ENCODE measurements at regions not wholly inside any gene's neighbourhood (a gene's known extent, or its start where the extent isn't known, plus 50 kb on each side); places are given as distances from the start of the nearest gene placed in this dataset.

GRCh38 chr14:89473569-89473968 lies 56.5 kb upstream of the FOXN3 start:
- CTCF ChIA-PET, result no interaction called here
- H3K4me1 Mint-ChIP-seq, result peaks cover 17% of the 10 kb centered on the region
- 95% methylated on average over 2 of the region's 2 CpGs for WGBS (ENCODE audit: insufficient coverage)

GRCh38 chr14:89470401-89470800 lies 53.4 kb upstream of the FOXN3 start:
- Histone ChIP-seq H3K79me2 (ENCODE audit: control insufficient read depth, insufficient read depth, low read length) (peaks cover 22% of the 10 kb centered on the region), H3K9ac (ENCODE audit: low read length) (no peak overlapping the region), H3K36me3 (replicated peaks in 1 of 2; ENCODE audit: control extremely low read depth in 1 of 2, control insufficient read depth in 1 of 2, extremely low read depth in 1 of 2, insufficient read depth in 2 of 2, low read length in 1 of 2) (peaks cover 0 to 5% of the 10 kb centered on the region in 2 experiments), H2AFZ (ENCODE audit: insufficient read depth, low read depth, low read length, poor library complexity, severe bottlenecking) (no peak overlapping the region), H3K4me1 (ENCODE audit: control insufficient read depth in 2 of 2, insufficient read depth in 2 of 2, low read length in 2 of 2) (peaks cover 11 to 15% of the 10 kb centered on the region in 2 donors), H3K4me3 (ENCODE audit: control extremely low read depth in 1 of 5, extremely low read depth in 1 of 5, insufficient read depth in 1 of 5, low read depth in 2 of 5, low read length in 4 of 5) (no peak overlapping the region), H4K20me1 (ENCODE audit: control insufficient read depth, insufficient read depth, low read length, poor library complexity, severe bottlenecking) (no peaks in the 10 kb centered on the region), H3K9me3 (ENCODE audit: control extremely low read depth in 1 of 3, control insufficient read depth in 2 of 3, insufficient read depth in 1 of 3, low read length in 2 of 3) (peaks cover 0 to under 1% (median 0%) of the 10 kb centered on the region in 3 donors), H3K27me3 (replicated peaks in 1 of 4; ENCODE audit: control extremely low read depth in 1 of 4, control insufficient read depth in 3 of 4, insufficient read depth in 4 of 4, low read length in 3 of 4) (no peaks in the 10 kb centered on the region), H3K4me2 (replicated peaks; ENCODE audit: low read depth, low read length, poor library complexity, severe bottlenecking) (no peak overlapping the region), H3K27ac (ENCODE audit: low read length in 2 of 2) (no peak overlapping the region)
- ChIA-PET POLR2A (no interaction called here), CTCF (interaction anchor here (1.1 to 1.2 kb wide), 2 partner anchors 40 to 185 kb away, joined by 3 to 5 read pairs; no protein-coding TSS in a partner anchor)
- Mint-ChIP-seq H3K9me3 (ENCODE audit: insufficient read depth) (no peaks in the 10 kb centered on the region), H3K4me1 (peaks cover 31% of the 10 kb centered on the region), H3K27me3 (no peaks in the 10 kb centered on the region), H3K4me3 (no peak overlapping the region), H3K27ac (no peak overlapping the region)
- TF ChIP-seq EZH2 (IDR thresholded peaks at IDR 0.05; ENCODE audit: borderline replicate concordance, insufficient read depth, low read depth, low read length, poor library complexity, severe bottlenecking) (no peak), CTCF (IDR thresholded peaks at IDR 0.05) (no peak)
- ATAC-seq (ENCODE audit: low read depth) (no peak), DNase-seq (no peak)
- intact Hi-C loops (cut with micrococcal nuclease), result loop anchor here (5.0 kb wide), 1 partner anchor 42 kb away; no protein-coding TSS in a partner anchor
- 100% methylated on average over 5 of the region's 6 CpGs for WGBS (ENCODE audit: insufficient coverage)

More at GRCh38 chr14:89473569-89473968, 56.5 kb upstream of the FOXN3 start:
- TF ChIP-seq CTCF (IDR thresholded peaks at IDR 0.05) (no peak), EZH2 (IDR thresholded peaks at IDR 0.05; ENCODE audit: borderline replicate concordance, insufficient read depth, low read depth, low read length, poor library complexity, severe bottlenecking) (no peak)
- H3K4me3 Mint-ChIP-seq, result no peak overlapping the region
- intact Hi-C loops (cut with micrococcal nuclease), result loop anchor here (5.0 kb wide), 1 partner anchor 39 kb away; no protein-coding TSS in a partner anchor
- POLR2A ChIA-PET, result no interaction called here
- Histone ChIP-seq H3K4me1 (ENCODE audit: control insufficient read depth in 2 of 2, insufficient read depth in 2 of 2, low read length in 2 of 2) (no peaks in the 10 kb centered on the region), H4K20me1 (ENCODE audit: control insufficient read depth, insufficient read depth, low read length, poor library complexity, severe bottlenecking) (no peaks in the 10 kb centered on the region), H3K9me3 (ENCODE audit: control extremely low read depth in 1 of 3, control insufficient read depth in 2 of 3, insufficient read depth in 1 of 3, low read length in 2 of 3) (peaks cover 0 to 4% (median 0%) of the 10 kb centered on the region in 3 donors), H3K4me3 (ENCODE audit: control extremely low read depth in 1 of 5, extremely low read depth in 1 of 5, insufficient read depth in 1 of 5, low read depth in 2 of 5, low read length in 4 of 5) (no peak overlapping the region), H3K9ac (ENCODE audit: low read length) (no peak overlapping the region), H3K27ac (ENCODE audit: low read length in 2 of 2) (no peak overlapping the region), H2AFZ (ENCODE audit: insufficient read depth, low read depth, low read length, poor library complexity, severe bottlenecking) (no peak overlapping the region), H3K79me2 (ENCODE audit: control insufficient read depth, insufficient read depth, low read length) (peaks cover 22% of the 10 kb centered on the region), H3K27me3 (replicated peaks in 1 of 4; ENCODE audit: control extremely low read depth in 1 of 4, control insufficient read depth in 3 of 4, insufficient read depth in 4 of 4, low read length in 3 of 4) (no peaks in the 10 kb centered on the region), H3K36me3 (replicated peaks in 1 of 2; ENCODE audit: control extremely low read depth in 1 of 2, control insufficient read depth in 1 of 2, extremely low read depth in 1 of 2, insufficient read depth in 2 of 2, low read length in 1 of 2) (peaks cover 0 to 8% of the 10 kb centered on the region in 2 experiments), H3K4me2 (replicated peaks; ENCODE audit: low read depth, low read length, poor library complexity, severe bottlenecking) (no peak overlapping the region)
- DNase-seq (no peak), ATAC-seq (ENCODE audit: low read depth) (no peak)
- H3K27ac Mint-ChIP-seq, result no peak overlapping the region
- no peaks in the 10 kb centered on the region for H3K9me3 Mint-ChIP-seq (ENCODE audit: insufficient read depth)
- H3K27me3 Mint-ChIP-seq, result no peaks in the 10 kb centered on the region

All from B cell (primary cell).